AG04449 (cell line): ENCODE measurements at regions not wholly inside any gene's neighbourhood (a gene's known extent, or its start where the extent isn't known, plus 50 kb on each side); places are given as distances from the start of the nearest gene placed in this dataset.
"Not testable (repeated sequence)": the region's sequence is repeated elsewhere in the genome, so short reads cannot be mapped to it uniquely, and the experiment has no call there.

ENCODE experiments used
- CTCF ChIA-PET: fragments of 350-600 bp; formaldehyde crosslinking; extraction: SDS; loops from one replicate; lab custom pipeline; 2021; ENCODE audit warnings: antibody characterized with exemption; lab: Yijun Ruan, JAX
- POLR2A ChIA-PET: fragments of 400-600, 350-600 bp; formaldehyde crosslinking; extraction: SDS; loops from one replicate; lab custom pipeline; 2020; ENCODE audit warnings: antibody characterized with exemption, inconsistent platforms; lab: Yijun Ruan, JAX
- DNase-seq: peaks from one replicate; pipeline ENCODE4 v3.0.0-alpha.2; 2010; ENCODE audit warnings: low read depth, low spot score
- H3K4me3 ChIP-seq: 2 replicates; pipeline ENCODE4 v1.5.1; 2011; ENCODE audit warnings: low read depth, mild to moderate bottlenecking, control low read depth, low read length
- TF ChIP-seq, protein P1 (sequence below): IDR thresholded peaks from one replicate; pipeline ENCODE4 v1.5.1; 2011; ENCODE audit warnings: mild to moderate bottlenecking, moderate library complexity, low read length, control low read depth, inconsistent platforms; ENCODE audit not compliant: insufficient read depth; ENCODE audit errors: missing control alignments

DNA sequence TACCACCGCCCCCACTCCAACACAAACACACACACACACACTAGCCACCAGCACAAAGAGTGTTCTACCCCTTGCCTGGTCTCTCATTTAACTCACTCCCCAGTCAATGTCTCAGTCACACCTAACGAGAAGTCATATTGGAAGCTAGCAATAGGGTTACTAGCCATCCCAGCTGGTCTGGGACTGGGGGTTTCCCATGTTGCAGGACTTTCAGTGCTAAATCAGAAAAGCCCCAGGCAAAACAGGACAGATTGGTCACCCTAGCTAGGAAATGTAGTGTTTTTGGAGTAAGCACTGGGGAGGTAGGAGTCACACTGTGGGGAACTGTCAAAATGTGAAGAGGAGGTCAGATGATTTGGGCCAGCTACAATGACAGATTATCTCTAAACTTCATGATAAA is 158.1 kb downstream of the UNC5CL start:
- POLR2A ChIA-PET: no interaction called here
- TF ChIP-seq, protein P1, sequence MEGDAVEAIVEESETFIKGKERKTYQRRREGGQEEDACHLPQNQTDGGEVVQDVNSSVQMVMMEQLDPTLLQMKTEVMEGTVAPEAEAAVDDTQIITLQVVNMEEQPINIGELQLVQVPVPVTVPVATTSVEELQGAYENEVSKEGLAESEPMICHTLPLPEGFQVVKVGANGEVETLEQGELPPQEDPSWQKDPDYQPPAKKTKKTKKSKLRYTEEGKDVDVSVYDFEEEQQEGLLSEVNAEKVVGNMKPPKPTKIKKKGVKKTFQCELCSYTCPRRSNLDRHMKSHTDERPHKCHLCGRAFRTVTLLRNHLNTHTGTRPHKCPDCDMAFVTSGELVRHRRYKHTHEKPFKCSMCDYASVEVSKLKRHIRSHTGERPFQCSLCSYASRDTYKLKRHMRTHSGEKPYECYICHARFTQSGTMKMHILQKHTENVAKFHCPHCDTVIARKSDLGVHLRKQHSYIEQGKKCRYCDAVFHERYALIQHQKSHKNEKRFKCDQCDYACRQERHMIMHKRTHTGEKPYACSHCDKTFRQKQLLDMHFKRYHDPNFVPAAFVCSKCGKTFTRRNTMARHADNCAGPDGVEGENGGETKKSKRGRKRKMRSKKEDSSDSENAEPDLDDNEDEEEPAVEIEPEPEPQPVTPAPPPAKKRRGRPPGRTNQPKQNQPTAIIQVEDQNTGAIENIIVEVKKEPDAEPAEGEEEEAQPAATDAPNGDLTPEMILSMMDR: no peak
- no peak for DNase-seq
- CTCF ChIA-PET: interaction anchor here (1.7 to 2.0 kb wide), 2 partner anchors 14 to 148 kb away, joined by 9 read pairs; no protein-coding TSS in a partner anchor
- H3K4me3 ChIP-seq: no peak overlapping the region

DNA sequence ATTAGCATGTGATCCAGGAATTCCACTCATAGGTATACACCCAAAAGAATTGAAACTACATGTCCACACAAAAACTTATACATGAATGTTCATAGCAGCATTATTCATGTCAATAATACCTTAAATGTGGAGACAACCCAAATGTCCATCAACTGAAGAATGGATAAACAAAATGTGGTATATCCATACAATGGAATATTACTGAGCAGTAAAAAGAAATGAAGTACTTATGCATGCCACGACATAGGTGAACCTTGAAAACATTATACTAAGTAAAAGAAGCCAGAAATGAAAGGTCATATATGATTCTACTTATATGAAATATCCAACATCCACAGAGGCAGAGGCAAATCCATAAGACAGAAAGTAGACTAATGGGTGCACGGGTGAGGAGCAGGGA is 159.9 kb downstream of the UNC5CL start:
- no peak for DNase-seq
- no peak overlapping the region for H3K4me3 ChIP-seq
- POLR2A ChIA-PET: no interaction called here
- CTCF ChIA-PET: interaction anchor here (2.0 kb wide), 1 partner anchor 15 kb away, joined by 9 read pairs; no protein-coding TSS in a partner anchor
- TF ChIP-seq, protein P1: no peak

DNA sequence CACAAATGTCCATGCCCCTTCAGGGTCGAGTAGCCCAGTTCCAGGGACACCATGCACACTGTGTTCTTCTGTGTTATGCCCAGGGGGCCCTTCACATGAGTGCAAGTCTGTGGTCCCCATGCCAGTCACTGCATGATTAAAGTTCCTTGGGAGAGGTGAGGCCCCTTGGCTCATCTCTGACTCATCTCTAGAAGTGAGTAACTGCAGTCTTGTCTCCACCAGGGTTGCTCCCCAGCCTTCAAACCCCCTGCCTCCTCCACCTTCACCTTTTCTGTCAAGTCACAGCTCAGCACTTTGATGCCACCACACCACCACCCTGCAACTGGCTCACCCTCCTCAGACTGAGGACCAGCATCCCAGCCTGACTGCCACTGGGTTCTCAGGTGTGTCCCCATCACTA is 161.7 kb downstream of the UNC5CL start:
- TF ChIP-seq, protein P1: no peak
- H3K4me3 ChIP-seq: no peak overlapping the region
- ChIA-PET POLR2A (no interaction called here), CTCF (interaction anchor here (1.5 to 1.6 kb wide), 2 partner anchors 11 to 150 kb away, joined by 4 read pairs; no protein-coding TSS in a partner anchor)
- no peak for DNase-seq

DNA sequence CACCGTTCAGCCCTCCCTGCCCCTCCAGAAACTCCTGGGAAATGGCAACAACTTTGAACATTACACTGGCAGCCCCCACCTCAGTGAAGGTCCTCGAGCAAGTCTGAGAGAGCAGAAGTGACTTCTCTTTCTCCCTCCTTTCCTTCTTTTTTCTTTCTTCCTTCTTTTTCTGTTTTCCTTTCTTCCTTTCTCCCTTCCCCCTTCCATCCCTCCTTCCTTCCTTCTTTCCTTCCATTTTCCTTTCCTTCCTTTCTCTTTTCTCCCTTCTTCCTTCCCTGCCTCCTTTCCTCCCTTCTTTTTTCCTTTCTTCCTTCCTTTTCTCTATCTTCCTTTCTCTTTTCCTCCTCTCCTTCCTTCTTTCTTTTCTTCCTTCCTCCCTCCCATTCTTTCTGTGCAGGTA is 162.7 kb downstream of the UNC5CL start:
- ChIA-PET CTCF (interaction anchor here (1.5 kb wide), 1 partner anchor 151 kb away, joined by 4 read pairs; no protein-coding TSS in a partner anchor), POLR2A (no interaction called here)
- no peak overlapping the region for H3K4me3 ChIP-seq
- TF ChIP-seq, protein P1: no peak
- no peak for DNase-seq

DNA sequence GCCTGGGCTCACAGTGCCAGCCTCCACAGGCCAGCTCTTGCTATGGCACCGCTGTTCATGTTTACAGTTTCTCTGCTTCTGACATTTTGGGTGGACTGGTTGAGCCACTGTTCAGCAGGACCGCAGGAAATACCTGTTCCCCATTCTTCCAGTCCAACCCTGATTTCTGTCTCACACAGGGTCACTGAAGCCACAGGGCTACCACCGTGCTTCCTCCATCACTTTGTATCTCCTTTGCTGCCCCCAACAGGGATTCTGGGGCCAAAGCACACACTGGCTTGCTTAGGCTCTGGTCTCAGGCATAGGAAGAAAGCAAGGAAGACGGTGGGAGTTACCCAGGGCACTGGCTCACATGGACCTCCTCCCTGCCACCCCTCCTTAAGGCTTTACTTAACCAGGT is 164.5 kb downstream of the UNC5CL start:
- CTCF ChIA-PET: interaction anchor here (2.1 kb wide), 1 partner anchor 28 kb away, joined by 5 read pairs; no protein-coding TSS in a partner anchor
- no peak for DNase-seq
- POLR2A ChIA-PET: no interaction called here

DNA sequence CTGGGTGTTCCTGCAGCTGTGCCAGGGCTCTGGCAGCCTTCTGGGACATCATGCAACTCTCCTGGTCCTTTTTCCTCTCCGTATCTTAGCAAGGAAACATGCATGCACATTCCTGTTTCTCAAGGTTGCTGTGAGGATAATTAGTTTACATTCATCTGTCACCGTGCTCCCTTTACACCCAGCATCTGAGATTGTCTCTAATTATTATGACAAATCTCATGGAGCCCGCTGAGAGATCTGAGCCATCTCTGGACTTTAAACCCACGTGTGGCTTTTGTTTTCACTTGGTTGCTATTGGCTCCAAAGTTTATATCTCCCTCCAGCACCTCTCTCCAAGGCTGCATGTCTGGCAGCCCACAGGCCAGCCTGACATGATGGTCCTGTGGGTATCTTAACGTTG is 167.6 kb downstream of the UNC5CL start:
- ChIA-PET POLR2A (no interaction called here), CTCF (no interaction called here)
- DNase-seq: no peak
- TF ChIP-seq, protein P1: no peak
- H3K4me3 ChIP-seq: no peak overlapping the region

More for the DNA sequence above, 164.5 kb downstream of the UNC5CL start:
- TF ChIP-seq, protein P1: no peak
- H3K4me3 ChIP-seq: no peak overlapping the region

DNA sequence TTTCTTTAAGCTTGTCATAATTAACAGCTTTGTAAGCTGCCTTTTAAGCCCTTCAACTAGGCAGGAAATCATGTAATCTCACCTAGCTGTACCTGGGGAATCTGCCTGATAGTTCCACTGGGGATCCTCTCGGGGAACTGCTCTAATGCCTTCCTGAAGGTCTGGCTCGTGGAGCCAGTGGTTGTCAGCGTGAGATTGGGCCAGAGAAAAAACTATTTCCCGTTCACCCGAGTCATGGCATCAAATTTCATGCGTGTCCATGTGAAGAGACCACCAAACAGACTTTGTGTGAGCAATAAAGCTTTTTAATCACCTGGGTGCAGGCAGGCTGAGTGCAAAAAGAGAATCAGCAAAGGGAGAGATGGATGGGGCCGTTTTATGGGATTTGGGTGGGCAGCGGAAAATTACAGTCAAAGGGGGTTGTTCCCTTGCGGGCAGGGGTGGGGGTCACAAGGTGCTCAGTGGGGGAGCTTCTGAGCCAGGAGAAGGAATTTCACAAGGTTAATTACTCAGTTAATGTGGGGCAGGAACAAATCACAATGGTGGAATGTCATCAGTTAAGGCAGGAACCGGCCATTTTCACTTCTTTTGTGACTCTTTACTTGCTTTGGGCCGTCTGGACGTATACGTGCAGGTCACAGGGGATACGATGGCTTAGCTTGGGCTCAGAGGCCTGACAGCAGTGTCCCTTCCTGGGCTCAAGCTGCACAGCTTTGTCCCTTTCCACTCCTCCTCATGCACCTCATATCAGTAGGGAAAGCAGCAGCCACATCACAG is 170.7 kb downstream of the UNC5CL start:
- CTCF ChIA-PET: interaction anchor here (0.8 to 1.0 kb wide), 2 partner anchors 20 to 160 kb away, joined by 3 read pairs; no protein-coding TSS in a partner anchor
- H3K4me3 ChIP-seq, POLR2A ChIA-PET, DNase-seq: not testable (repeated sequence)

DNA sequence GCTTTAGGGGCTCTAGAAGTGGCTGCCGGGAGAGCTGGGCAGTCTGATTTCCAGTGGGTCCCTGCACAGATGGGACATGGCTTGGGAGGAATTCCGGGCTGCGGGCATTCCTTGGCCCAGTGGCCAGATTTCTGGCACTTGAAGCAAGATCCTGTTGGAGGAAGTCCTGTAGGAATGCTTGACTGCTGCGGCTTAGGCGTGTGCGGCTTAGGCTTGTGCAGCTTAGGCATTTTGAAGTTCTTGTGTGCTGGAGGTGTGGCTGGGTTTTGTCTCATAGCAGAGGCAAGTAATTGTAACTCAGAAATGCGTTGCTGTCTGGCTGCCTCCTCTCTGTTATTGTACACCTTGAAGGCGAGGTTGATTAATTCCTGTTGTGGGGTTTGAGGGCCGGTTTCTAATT is 171.5 kb downstream of the UNC5CL start:
- POLR2A ChIA-PET, H3K4me3 ChIP-seq, DNase-seq, CTCF ChIA-PET: not testable (repeated sequence)

DNA sequence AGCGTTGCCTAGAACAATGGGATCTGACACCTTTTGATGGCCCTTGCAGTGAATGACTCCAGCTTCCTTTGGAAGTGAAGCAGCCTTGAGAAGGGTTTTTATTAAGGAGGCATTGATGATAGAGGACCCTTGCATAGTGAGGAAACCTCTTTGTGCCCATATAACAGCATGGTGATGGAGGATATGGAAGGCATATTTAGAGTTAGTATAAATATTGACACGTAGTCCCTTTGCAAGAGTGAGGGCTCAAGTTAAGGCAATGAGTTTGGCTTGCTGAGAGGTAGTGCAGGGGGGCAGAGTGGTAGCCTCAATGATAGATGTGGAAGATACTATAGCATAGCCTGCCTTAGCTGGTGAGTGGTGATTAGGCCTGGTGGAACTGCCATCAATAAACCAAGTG is 173.8 kb downstream of the UNC5CL start:
- DNase-seq, H3K4me3 ChIP-seq, CTCF ChIA-PET, POLR2A ChIA-PET: not testable (repeated sequence)
